Endothelial cell of umbilical vein (primary cell): ENCODE measurements at regions not wholly inside any gene's neighbourhood (a gene's known extent, or its start where the extent isn't known, plus 50 kb on each side); places are given as distances from the start of the nearest gene placed in this dataset.

Source experiments
- BruUV-seq: library from RNA; stranded (reverse); fragments of 400-500 nt; replicated peaks from 2 replicates; lab custom pipeline; 2021; lab: Mats Ljungman, UMichigan
- CTCF ChIA-PET: fragments of 300-600, 350-600 bp; sonication (Branson Sonifier 250); formaldehyde crosslinking; loops from one replicate; lab custom pipeline; 2021; ENCODE audit warnings: antibody characterized with exemption, inconsistent platforms; lab: Charles Lee
- POLR2A ChIA-PET: fragments of 300-600, 350-600 bp; sonication (Branson Sonifier 250); formaldehyde crosslinking; loops from one replicate; lab custom pipeline; 2021; ENCODE audit warnings: antibody characterized with exemption, inconsistent platforms; lab: Charles Lee
- DNase-seq: peaks from one replicate; pipeline ENCODE4 v3.0.0-alpha.2; 2011; ENCODE audit warnings: low read depth, low spot score
- FAIRE-seq: peaks from 2 replicates; lab custom pipeline; 2011; peaks lifted over from hg19 to GRCh38; lab: Jason Lieb, UNC
- H2AFZ ChIP-seq: 2 replicates; pipeline ENCODE4 v1.6.0; 2012; ENCODE audit warnings: low read depth, low read length, control low read depth, inconsistent platforms
- H3K27ac ChIP-seq: 2 replicates; pipeline ENCODE4 v1.5.1; 2011; ENCODE audit warnings: low read depth, mild to moderate bottlenecking, control low read depth, low read length, moderate library complexity; ENCODE audit not compliant: insufficient read depth
- H3K27me3 ChIP-seq, 2 experiments: 2 replicates each; pipeline versions ENCODE4 v1.6.0 to v1.6.1; 2011; ENCODE audit warnings: low read length in 2 of 2, mixed read lengths in 1 of 2; ENCODE audit not compliant: control insufficient read depth in 2 of 2, insufficient read depth in 2 of 2
- H3K36me3 ChIP-seq, 2 experiments: 2 replicates in 1 of 2; 3 replicates in 1 of 2; pipeline ENCODE4 v1.5.1; 2011; ENCODE audit warnings: low read length in 2 of 2, mild to moderate bottlenecking in 1 of 2, moderate library complexity in 1 of 2; ENCODE audit not compliant: control insufficient read depth in 2 of 2, insufficient read depth in 2 of 2; ENCODE audit errors: extremely low read depth in 1 of 2
- H3K4me1 ChIP-seq: 3 replicates; pipeline ENCODE4 v1.5.1; 2011; ENCODE audit warnings: mild to moderate bottlenecking, low read length; ENCODE audit not compliant: control insufficient read depth, insufficient read depth; ENCODE audit errors: extremely low read depth
- H3K4me2 ChIP-seq: 2 replicates; pipeline ENCODE4 v1.6.1; 2011; ENCODE audit warnings: low read length, control low read depth, mixed read lengths; ENCODE audit not compliant: insufficient read depth
- H3K4me3 ChIP-seq, 3 experiments: fragments of 200-600 bp in 1 of 3; sonication (generic), shearing (Covaris generic) in 1 of 3; replicated peaks in 1 of 3; 2 replicates each; pipeline ENCODE4 v1.5.1; 2011 to 2016; ENCODE audit warnings: control low read depth in 3 of 3, low read length in 3 of 3, mild to moderate bottlenecking in 2 of 3, inconsistent platforms in 1 of 3, low read depth in 1 of 3, moderate library complexity in 1 of 3; ENCODE audit not compliant: insufficient read depth in 1 of 3
- H3K79me2 ChIP-seq: 2 replicates; pipeline ENCODE4 v1.6.0; 2012; ENCODE audit warnings: low read length, inconsistent platforms; ENCODE audit not compliant: control insufficient read depth, insufficient read depth
- H3K9ac ChIP-seq: replicated peaks from 2 replicates; pipeline ENCODE3; 2011; ENCODE audit warnings: low read length, control low read depth; ENCODE audit not compliant: insufficient read depth; ENCODE audit errors: extremely low read depth
- H3K9me1 ChIP-seq: replicated peaks from 3 replicates; pipeline ENCODE4 v1.6.0; 2011; ENCODE audit warnings: mild to moderate bottlenecking, low read length; ENCODE audit not compliant: control insufficient read depth, insufficient read depth; ENCODE audit errors: extremely low read depth
- H3K9me3 ChIP-seq: replicated peaks from 2 replicates; pipeline ENCODE4 v1.5.1; 2012; ENCODE audit warnings: low read length, inconsistent platforms; ENCODE audit not compliant: control insufficient read depth, insufficient read depth
- H4K20me1 ChIP-seq: replicated peaks from 2 replicates; pipeline ENCODE3; 2011; ENCODE audit warnings: mild to moderate bottlenecking, low read length; ENCODE audit not compliant: control insufficient read depth, insufficient read depth; ENCODE audit errors: extremely low read depth
- CTCF ChIP-seq, 2 donors: IDR thresholded peaks; 1 replicate in 1 of 2; 2 replicates in 1 of 2; pipeline ENCODE4 v1.5.1; 2011; ENCODE audit warnings: low read length in 2 of 2, mild to moderate bottlenecking in 2 of 2, moderate library complexity in 2 of 2, control low read depth in 1 of 2, inconsistent platforms in 1 of 2, low read depth in 1 of 2; ENCODE audit not compliant: insufficient read depth in 1 of 2; ENCODE audit errors: extremely low read depth in 1 of 2
- EZH2 ChIP-seq: IDR thresholded peaks from 2 replicates; pipeline ENCODE4 v1.6.1; 2012; ENCODE audit warnings: borderline replicate concordance, low read depth, mild to moderate bottlenecking, moderate library complexity, low read length, inconsistent platforms; ENCODE audit not compliant: severe bottlenecking
- GATA2 ChIP-seq: IDR thresholded peaks from 2 replicates; pipeline ENCODE4 v1.7.0; 2011; ENCODE audit warnings: low read depth, mild to moderate bottlenecking, moderate library complexity, mixed read lengths, low read length; ENCODE audit not compliant: insufficient read length, insufficient read depth
- JUN ChIP-seq: IDR thresholded peaks from 2 replicates; pipeline ENCODE4 v1.6.1; 2011; ENCODE audit warnings: borderline replicate concordance, low read depth; ENCODE audit not compliant: insufficient read length, insufficient read depth
- MAX ChIP-seq: IDR thresholded peaks from 2 replicates; pipeline ENCODE4 v1.6.1; 2011; ENCODE audit not compliant: insufficient read depth, insufficient read length
- MYC ChIP-seq: IDR thresholded peaks from one replicate; pipeline ENCODE4 v1.6.1; 2011; ENCODE audit warnings: mild to moderate bottlenecking, low read depth, low read length
- POLR2A ChIP-seq: IDR thresholded peaks from 2 replicates; pipeline ENCODE4 v1.6.1; 2012; ENCODE audit warnings: low read depth, mild to moderate bottlenecking, control low read depth, low read length
- POLR2AphosphoS5 ChIP-seq: IDR thresholded peaks from 2 replicates; pipeline ENCODE4 v1.6.1; 2012; ENCODE audit warnings: low read depth, mild to moderate bottlenecking, control low read depth, low read length, moderate library complexity; ENCODE audit not compliant: insufficient read depth
- dilution Hi-C: fragments of 300-500 bp; cut with MboI; formaldehyde crosslinking; loops from one replicate; pipeline ENCODE4 v1.15.0; 2019; ENCODE audit warnings: low sequenced_read_pairs; ENCODE audit not compliant: extremely low pct_ligation_motif_present
- intact Hi-C: fragments of 100-400 bp; cut with micrococcal nuclease; formaldehyde crosslinking; loops from one replicate; pipeline ENCODE4 v1.10.0; 2022

GRCh38 chr12:92473564-92473963 is 229.2 kb upstream of the PLEKHG7 start:
- peak; percentile 29 for DNase-seq
- Histone ChIP-seq H3K27me3 (peaks cover 0 to 4% of the 10 kb centered on the region in 2 experiments), H3K79me2 (no peaks in the 10 kb centered on the region), H3K27ac (no peak overlapping the region), H3K36me3 (no peaks in the 10 kb centered on the region), H3K4me2 (no peak overlapping the region), H3K4me3 (no peak overlapping the region), H2AFZ (no peak overlapping the region), H3K9ac (no peak overlapping the region), H3K9me1 (no peaks in the 10 kb centered on the region), H3K4me1 (no peaks in the 10 kb centered on the region), H3K9me3 (no peaks in the 10 kb centered on the region), H4K20me1 (no peaks in the 10 kb centered on the region)
- BruUV-seq: no TSS peak
- no peak for FAIRE-seq
- ChIA-PET CTCF (interaction anchor here (0.9 to 1.3 kb wide), 2 partner anchors 899 to 1091 kb away, joined by 4 read pairs; no protein-coding TSS in a partner anchor), POLR2A (no interaction called here)
- dilution Hi-C loops (no loop called here), intact Hi-C loops (no loop called here)
- no peak for TF ChIP-seq POLR2AphosphoS5
- no peak for TF ChIP-seq CTCF (IDR thresholded peaks at IDR 0.05; ENCODE audit: extremely low read depth in 1 of 2, insufficient read depth in 1 of 2, low read depth in 1 of 2, low read length in 2 of 2)
- no peak for TF ChIP-seq POLR2A
- no peak for TF ChIP-seq EZH2
- no peak for TF ChIP-seq JUN
- no peak for TF ChIP-seq MAX

- no peaks in the 10 kb centered on the region for H4K20me1 ChIP-seq
- no TSS peak for BruUV-seq
- intact Hi-C loops (no loop called here), dilution Hi-C loops (no loop called here)
- H3K4me2 ChIP-seq: no peak overlapping the region
- FAIRE-seq (no peak), DNase-seq (no peak)
- TF ChIP-seq MYC: no peak
- TF ChIP-seq EZH2: no peak
- TF ChIP-seq JUN: no peak
- TF ChIP-seq CTCF (IDR thresholded peaks at IDR 0.05; ENCODE audit: extremely low read depth in 1 of 2, insufficient read depth in 1 of 2, low read depth in 1 of 2, low read length in 2 of 2): no peak
- no peak for TF ChIP-seq POLR2A
- no peak for TF ChIP-seq POLR2AphosphoS5
- TF ChIP-seq GATA2: no peak
- TF ChIP-seq MAX: no peak
- no peaks in the 10 kb centered on the region for H3K9me3 ChIP-seq
- no peak overlapping the region for H3K27ac ChIP-seq
- ChIA-PET POLR2A (no interaction called here), CTCF (no interaction called here)
- H3K36me3 ChIP-seq: no peaks in the 10 kb centered on the region
- no peaks in the 10 kb centered on the region for H3K79me2 ChIP-seq
- H3K27me3 ChIP-seq: peaks cover 0 to 4% of the 10 kb centered on the region in 2 experiments
- H3K4me3 ChIP-seq: no peak overlapping the region
- H3K4me1 ChIP-seq: no peaks in the 10 kb centered on the region
- H3K9me1 ChIP-seq: no peaks in the 10 kb centered on the region
- no peak overlapping the region for H2AFZ ChIP-seq
- H3K9ac ChIP-seq: no peak overlapping the region
Measured at GRCh38 chr12:92472201-92472600, 230.6 kb upstream of the PLEKHG7 start.
